ENCODE measurements at regions not wholly inside any gene's neighbourhood (a gene's known extent, or its start where the extent isn't known, plus 50 kb on each side); places are given as distances from the start of the nearest gene placed in this dataset.

DNA sequence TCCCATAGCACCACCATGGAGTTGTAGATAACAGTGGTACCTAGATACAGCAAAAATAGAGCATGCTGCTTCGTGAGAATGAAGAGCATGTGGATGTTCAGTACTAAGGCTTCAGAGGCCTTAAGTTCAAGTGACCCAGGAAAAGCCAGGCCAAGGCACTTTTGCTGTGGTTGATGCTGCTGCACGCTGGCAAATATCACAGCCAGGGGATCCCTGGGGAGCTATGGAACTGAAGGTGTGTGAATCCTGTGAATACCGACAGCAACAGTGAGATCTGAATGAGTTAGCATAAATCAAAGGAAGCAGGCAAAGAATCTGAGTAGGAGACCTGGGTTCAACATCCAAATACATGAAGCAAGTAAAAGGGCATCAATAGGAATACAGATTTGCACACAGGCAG is 158.6 kb upstream of the THUMPD2 start (continued):
- TF ChIP-seq JUND (IDR thresholded peaks at IDR 0.05; ENCODE audit: borderline replicate concordance, low read depth, low read length) = no peak
- no peak for TF ChIP-seq JUND (tag; IDR thresholded peaks at IDR 0.05; ENCODE audit: borderline replicate concordance, low read depth, low read length)

DNA sequence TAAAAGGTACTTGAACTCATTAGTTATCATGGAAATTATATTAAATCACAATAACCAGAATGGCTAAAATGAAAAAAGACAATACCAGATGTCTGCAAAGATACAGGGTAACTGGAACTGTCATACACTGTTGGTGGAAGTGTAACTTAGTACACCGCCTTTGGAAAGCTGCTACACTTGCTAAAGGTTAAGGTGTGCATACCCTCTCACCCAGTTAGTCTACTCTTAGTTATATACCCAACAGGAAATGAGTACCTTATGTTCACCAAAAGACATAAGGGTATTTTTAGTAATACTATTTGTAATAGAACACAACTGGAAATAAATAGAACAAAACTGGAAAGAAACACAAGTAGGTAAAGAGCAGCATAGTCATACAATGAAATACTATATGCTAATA is 155.8 kb upstream of the THUMPD2 start:
- POLR2A ChIA-PET = no interaction called here
- intact Hi-C loops (cut with micrococcal nuclease) = no loop called here

More for the DNA sequence above, 155.8 kb upstream of the THUMPD2 start:
- ATAC-seq = no peak
- Histone ChIP-seq H4K20me1 (replicated peaks; ENCODE audit: control insufficient read depth, insufficient read depth, low read length) (no peaks in the 10 kb centered on the region), H3K9ac (ENCODE audit: insufficient read depth in 1 of 2, low read depth in 2 of 2, low read length in 2 of 2) (no peak overlapping the region), H3K36me3 (ENCODE audit: control insufficient read depth, insufficient read depth, low read length) (no peaks in the 10 kb centered on the region), H3K27ac (ENCODE audit: extremely low read depth, low read depth, low read length) (no peak overlapping the region), H3K4me3 (no peak overlapping the region), H2AFZ (ENCODE audit: low read depth, low read length) (no peak overlapping the region), H3K4me1 (replicated peaks in 1 of 2; ENCODE audit: control insufficient read depth in 2 of 2, insufficient read depth in 2 of 2, low read length in 2 of 2) (no peaks in the 10 kb centered on the region), H3K9me3 (replicated peaks; ENCODE audit: control insufficient read depth, insufficient read depth, low read depth, low read length) (no peaks in the 10 kb centered on the region), H3K79me2 (ENCODE audit: control insufficient read depth, insufficient read depth, low read length) (no peaks in the 10 kb centered on the region), H3K9me1 (ENCODE audit: control insufficient read depth, insufficient read depth, low read length) (no peaks in the 10 kb centered on the region), H3K27me3 (ENCODE audit: control insufficient read depth in 2 of 2, insufficient read depth in 2 of 2, low read length in 2 of 2) (no peaks in the 10 kb centered on the region), H3K4me2 (ENCODE audit: insufficient read depth, low read length) (no peak overlapping the region)
- DNase-seq (ENCODE audit: extremely low read depth in 1 of 4, low spot score in 3 of 4) = no peak
- no peak for FAIRE-seq
- in situ Hi-C loops (cut with MboI) = no loop called here
- no TSS peak for BruUV-seq (replicated peaks)
- TF ChIP-seq, protein P1, sequence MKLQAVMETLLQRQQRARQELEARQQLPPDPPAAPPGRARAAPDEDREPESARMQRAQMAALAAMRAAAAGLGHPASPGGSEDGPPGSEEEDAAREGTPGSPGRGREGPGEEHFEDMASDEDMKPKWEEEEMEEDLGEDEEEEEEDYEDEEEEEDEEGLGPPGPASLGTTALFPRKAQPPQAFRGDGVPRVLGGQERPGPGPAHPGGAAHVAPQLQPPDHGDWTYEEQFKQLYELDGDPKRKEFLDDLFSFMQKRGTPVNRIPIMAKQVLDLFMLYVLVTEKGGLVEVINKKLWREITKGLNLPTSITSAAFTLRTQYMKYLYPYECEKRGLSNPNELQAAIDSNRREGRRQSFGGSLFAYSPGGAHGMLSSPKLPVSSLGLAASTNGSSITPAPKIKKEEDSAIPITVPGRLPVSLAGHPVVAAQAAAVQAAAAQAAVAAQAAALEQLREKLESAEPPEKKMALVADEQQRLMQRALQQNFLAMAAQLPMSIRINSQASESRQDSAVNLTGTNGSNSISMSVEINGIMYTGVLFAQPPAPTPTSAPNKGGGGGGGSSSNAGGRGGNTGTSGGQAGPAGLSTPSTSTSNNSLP (IDR thresholded peaks at IDR 0.05; ENCODE audit: borderline replicate concordance, low read depth, low read length) = no peak
- no peak for TF ChIP-seq ZFP1 (CRISPR knock-in tag; IDR thresholded peaks at IDR 0.05)
- no peak for TF ChIP-seq MED1 (CRISPR knock-in tag; IDR thresholded peaks at IDR 0.05; ENCODE audit: borderline replicate concordance)
- no peak for TF ChIP-seq HDAC2 (IDR thresholded peaks at IDR 0.05)
- no peak for TF ChIP-seq HNRNPK (IDR thresholded peaks at IDR 0.05; ENCODE audit: low read depth, low read length, poor library complexity, severe bottlenecking)
- no peak for TF ChIP-seq KAT7 (CRISPR knock-in tag; IDR thresholded peaks at IDR 0.05; ENCODE audit: borderline replicate concordance)
- no peak for TF ChIP-seq STAG1 (CRISPR knock-in tag; IDR thresholded peaks at IDR 0.05; ENCODE audit: borderline replicate concordance)
- TF ChIP-seq, protein P2, sequence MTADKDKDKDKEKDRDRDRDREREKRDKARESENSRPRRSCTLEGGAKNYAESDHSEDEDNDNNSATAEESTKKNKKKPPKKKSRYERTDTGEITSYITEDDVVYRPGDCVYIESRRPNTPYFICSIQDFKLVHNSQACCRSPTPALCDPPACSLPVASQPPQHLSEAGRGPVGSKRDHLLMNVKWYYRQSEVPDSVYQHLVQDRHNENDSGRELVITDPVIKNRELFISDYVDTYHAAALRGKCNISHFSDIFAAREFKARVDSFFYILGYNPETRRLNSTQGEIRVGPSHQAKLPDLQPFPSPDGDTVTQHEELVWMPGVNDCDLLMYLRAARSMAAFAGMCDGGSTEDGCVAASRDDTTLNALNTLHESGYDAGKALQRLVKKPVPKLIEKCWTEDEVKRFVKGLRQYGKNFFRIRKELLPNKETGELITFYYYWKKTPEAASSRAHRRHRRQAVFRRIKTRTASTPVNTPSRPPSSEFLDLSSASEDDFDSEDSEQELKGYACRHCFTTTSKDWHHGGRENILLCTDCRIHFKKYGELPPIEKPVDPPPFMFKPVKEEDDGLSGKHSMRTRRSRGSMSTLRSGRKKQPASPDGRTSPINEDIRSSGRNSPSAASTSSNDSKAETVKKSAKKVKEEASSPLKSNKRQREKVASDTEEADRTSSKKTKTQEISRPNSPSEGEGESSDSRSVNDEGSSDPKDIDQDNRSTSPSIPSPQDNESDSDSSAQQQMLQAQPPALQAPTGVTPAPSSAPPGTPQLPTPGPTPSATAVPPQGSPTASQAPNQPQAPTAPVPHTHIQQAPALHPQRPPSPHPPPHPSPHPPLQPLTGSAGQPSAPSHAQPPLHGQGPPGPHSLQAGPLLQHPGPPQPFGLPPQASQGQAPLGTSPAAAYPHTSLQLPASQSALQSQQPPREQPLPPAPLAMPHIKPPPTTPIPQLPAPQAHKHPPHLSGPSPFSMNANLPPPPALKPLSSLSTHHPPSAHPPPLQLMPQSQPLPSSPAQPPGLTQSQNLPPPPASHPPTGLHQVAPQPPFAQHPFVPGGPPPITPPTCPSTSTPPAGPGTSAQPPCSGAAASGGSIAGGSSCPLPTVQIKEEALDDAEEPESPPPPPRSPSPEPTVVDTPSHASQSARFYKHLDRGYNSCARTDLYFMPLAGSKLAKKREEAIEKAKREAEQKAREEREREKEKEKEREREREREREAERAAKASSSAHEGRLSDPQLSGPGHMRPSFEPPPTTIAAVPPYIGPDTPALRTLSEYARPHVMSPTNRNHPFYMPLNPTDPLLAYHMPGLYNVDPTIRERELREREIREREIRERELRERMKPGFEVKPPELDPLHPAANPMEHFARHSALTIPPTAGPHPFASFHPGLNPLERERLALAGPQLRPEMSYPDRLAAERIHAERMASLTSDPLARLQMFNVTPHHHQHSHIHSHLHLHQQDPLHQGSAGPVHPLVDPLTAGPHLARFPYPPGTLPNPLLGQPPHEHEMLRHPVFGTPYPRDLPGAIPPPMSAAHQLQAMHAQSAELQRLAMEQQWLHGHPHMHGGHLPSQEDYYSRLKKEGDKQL (CRISPR knock-in tag; IDR thresholded peaks at IDR 0.05; ENCODE audit: borderline replicate concordance) = no peak
- no peak for TF ChIP-seq TARDBP (IDR thresholded peaks at IDR 0.05)
- WGBS (ENCODE audit: insufficient coverage, low coverage, missing lambda C conversion rate) = 0% methylated on average over 1 of the region's 1 CpG
- CTCF ChIA-PET (ENCODE audit: low intra/inter-chr PET ratio) = no interaction called here
